ENCODE measurements at regions not wholly inside any gene's neighbourhood (a gene's known extent, or its start where the extent isn't known, plus 50 kb on each side); places are given as distances from the start of the nearest gene placed in this dataset.

GRCh38 chr1:60137406-60137805, 63.8 kb upstream of the C1orf87 start:
- no peak for TF ChIP-seq EZH2phosphoT487 (IDR thresholded peaks at IDR 0.05; ENCODE audit: low read depth)
- no peak for TF ChIP-seq CTCF (IDR thresholded peaks at IDR 0.05; ENCODE audit: low read depth, low read length)
- Histone ChIP-seq H3K27ac (ENCODE audit: low read length) (no peak overlapping the region), H3K4me2 (ENCODE audit: low read length) (no peak overlapping the region), H3K9ac (ENCODE audit: low read length) (no peak overlapping the region), H3K36me3 (replicated peaks; ENCODE audit: low read depth, low read length) (no peaks in the 10 kb centered on the region), H4K20me1 (ENCODE audit: insufficient read depth, low read length) (no peaks in the 10 kb centered on the region), H3K27me3 (ENCODE audit: low read depth, low read length) (no peaks in the 10 kb centered on the region), H2AFZ (ENCODE audit: low read depth, low read length) (no peak overlapping the region), H3K79me2 (ENCODE audit: low read length) (no peaks in the 10 kb centered on the region), H3K4me3 (ENCODE audit: low read length) (no peak overlapping the region), H3K4me1 (ENCODE audit: low read length) (no peaks in the 10 kb centered on the region), H3K9me3 (ENCODE audit: insufficient read depth, low read length) (no peaks in the 10 kb centered on the region)

DNA sequence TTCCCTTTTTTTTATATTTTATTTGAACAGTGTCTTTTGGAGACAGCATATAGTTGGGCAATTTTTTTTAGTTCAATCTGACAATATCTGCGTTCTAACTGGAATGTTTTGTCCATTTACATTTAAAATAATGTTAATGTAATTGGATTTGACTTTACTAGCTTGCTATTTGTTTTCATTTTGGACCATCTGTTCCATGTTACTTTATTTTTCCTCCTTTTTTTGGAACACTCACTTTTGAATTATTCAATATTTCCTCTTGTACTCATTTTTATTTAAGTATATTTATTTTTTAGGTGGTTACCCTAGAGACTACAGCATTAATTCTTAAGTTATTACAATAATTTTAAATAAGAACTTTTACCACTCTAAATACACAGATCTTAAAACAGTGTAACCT, 62.8 kb upstream of the C1orf87 start:
- H3K79me2 ChIP-seq (ENCODE audit: low read length) = no peaks in the 10 kb centered on the region
- no peaks in the 10 kb centered on the region for H3K27me3 ChIP-seq (ENCODE audit: low read depth, low read length)
- H3K27ac ChIP-seq (ENCODE audit: low read length) = no peak overlapping the region
- no peaks in the 10 kb centered on the region for H3K9me3 ChIP-seq (ENCODE audit: insufficient read depth, low read length)
- no peaks in the 10 kb centered on the region for H3K36me3 ChIP-seq (replicated peaks; ENCODE audit: low read depth, low read length)
- TF ChIP-seq EZH2phosphoT487 (IDR thresholded peaks at IDR 0.05; ENCODE audit: low read depth) (no peak), CTCF (IDR thresholded peaks at IDR 0.05; ENCODE audit: low read depth, low read length) (no peak)
- no peaks in the 10 kb centered on the region for H4K20me1 ChIP-seq (ENCODE audit: insufficient read depth, low read length)
- no peaks in the 10 kb centered on the region for H3K4me1 ChIP-seq (ENCODE audit: low read length)
- no peak overlapping the region for H2AFZ ChIP-seq (ENCODE audit: low read depth, low read length)
- H3K4me3 ChIP-seq (ENCODE audit: low read length) = no peak overlapping the region
- no peak overlapping the region for H3K4me2 ChIP-seq (ENCODE audit: low read length)
- no peak overlapping the region for H3K9ac ChIP-seq (ENCODE audit: low read length)

DNA sequence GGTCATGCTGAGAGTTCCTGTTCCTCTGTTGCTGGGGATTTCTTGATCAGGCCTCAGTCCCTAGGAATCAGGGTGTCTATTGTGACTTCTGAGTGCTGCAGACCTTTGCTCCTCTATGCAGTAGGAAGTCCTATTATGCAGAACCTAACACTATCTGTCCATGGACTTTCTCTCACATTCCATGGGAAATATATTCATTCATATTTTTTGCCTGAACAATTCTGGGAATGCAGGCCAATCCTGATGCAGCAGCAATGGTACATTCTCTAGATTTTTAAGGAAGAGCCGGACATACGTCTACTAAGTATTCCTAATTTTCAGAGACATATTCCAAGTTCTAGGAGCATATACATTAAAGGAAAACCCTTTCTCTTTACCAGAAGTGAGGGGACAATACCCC, 61.1 kb upstream of the C1orf87 start:
- H3K4me1 ChIP-seq (ENCODE audit: low read length) = peaks cover 4% of the 10 kb centered on the region
- no peak overlapping the region for H3K4me2 ChIP-seq (ENCODE audit: low read length)
- no peaks in the 10 kb centered on the region for H3K79me2 ChIP-seq (ENCODE audit: low read length)
- TF ChIP-seq EZH2phosphoT487 (IDR thresholded peaks at IDR 0.05; ENCODE audit: low read depth) = no peak
- no peak for TF ChIP-seq CTCF (IDR thresholded peaks at IDR 0.05; ENCODE audit: low read depth, low read length)
- H3K9ac ChIP-seq (ENCODE audit: low read length) = no peak overlapping the region
- H2AFZ ChIP-seq (ENCODE audit: low read depth, low read length) = no peak overlapping the region
- H3K4me3 ChIP-seq (ENCODE audit: low read length) = no peak overlapping the region
- H3K27ac ChIP-seq (ENCODE audit: low read length) = no peak overlapping the region
- H3K27me3 ChIP-seq (ENCODE audit: low read depth, low read length) = no peaks in the 10 kb centered on the region
- H3K36me3 ChIP-seq (replicated peaks; ENCODE audit: low read depth, low read length) = no peaks in the 10 kb centered on the region
- no peaks in the 10 kb centered on the region for H4K20me1 ChIP-seq (ENCODE audit: insufficient read depth, low read length)
- H3K9me3 ChIP-seq (ENCODE audit: insufficient read depth, low read length) = no peaks in the 10 kb centered on the region

- no peaks in the 10 kb centered on the region for H3K36me3 ChIP-seq (replicated peaks; ENCODE audit: low read depth, low read length)
- no peaks in the 10 kb centered on the region for H3K9me3 ChIP-seq (ENCODE audit: insufficient read depth, low read length)
- H4K20me1 ChIP-seq (ENCODE audit: insufficient read depth, low read length) = no peaks in the 10 kb centered on the region
- TF ChIP-seq CTCF (IDR thresholded peaks at IDR 0.05; ENCODE audit: low read depth, low read length) (no peak), EZH2phosphoT487 (IDR thresholded peaks at IDR 0.05; ENCODE audit: low read depth) (no peak)
- H3K4me3 ChIP-seq (ENCODE audit: low read length) = no peak overlapping the region
- no peak overlapping the region for H3K9ac ChIP-seq (ENCODE audit: low read length)
- no peaks in the 10 kb centered on the region for H3K27me3 ChIP-seq (ENCODE audit: low read depth, low read length)
- no peak overlapping the region for H3K4me2 ChIP-seq (ENCODE audit: low read length)
- H2AFZ ChIP-seq (ENCODE audit: low read depth, low read length) = no peak overlapping the region
- H3K79me2 ChIP-seq (ENCODE audit: low read length) = no peaks in the 10 kb centered on the region
- H3K27ac ChIP-seq (ENCODE audit: low read length) = no peak overlapping the region
- H3K4me1 ChIP-seq (ENCODE audit: low read length) = peaks cover 6% of the 10 kb centered on the region
Measured at GRCh38 chr1:60133848-60134247, 60.3 kb upstream of the C1orf87 start.

All from OCI-LY3 (cell line).